ENCODE measurements at regions not wholly inside any gene's neighbourhood (a gene's known extent, or its start where the extent isn't known, plus 50 kb on each side); places are given as distances from the start of the nearest gene placed in this dataset.

DNA sequence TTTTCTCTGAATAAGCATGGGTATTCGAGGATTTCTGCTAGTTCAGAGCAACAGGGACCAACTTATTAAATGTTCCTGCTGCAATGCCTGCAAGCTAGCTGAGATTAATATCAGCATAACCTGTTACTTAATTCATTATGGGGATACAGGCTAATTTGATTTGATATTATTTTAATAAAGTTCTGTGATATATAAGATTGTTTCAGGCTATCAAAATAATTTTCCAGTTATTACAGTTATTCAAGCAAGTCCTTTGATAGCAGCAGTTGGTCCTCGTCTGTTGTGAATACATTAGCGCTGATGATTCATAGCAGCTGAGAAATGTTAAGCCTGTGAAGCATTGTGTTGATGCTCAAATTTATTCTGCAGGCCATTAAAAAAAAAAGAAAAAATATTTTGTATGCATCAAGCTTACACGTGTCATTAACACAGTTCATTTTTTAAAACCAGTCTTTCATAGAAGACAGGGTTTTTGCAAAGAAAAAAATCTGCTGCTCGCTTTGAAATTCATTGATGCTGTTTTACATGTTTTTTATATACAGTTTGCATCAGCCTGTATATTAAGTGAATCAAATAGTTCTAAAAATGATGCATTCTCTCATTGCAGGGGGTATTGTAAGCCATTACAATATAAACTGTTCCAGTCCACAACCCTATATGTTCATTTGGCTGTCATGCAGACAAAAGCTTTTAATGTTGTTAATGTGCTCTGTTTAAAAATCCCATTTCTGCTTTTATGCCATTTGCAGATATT lies 482.5 kb downstream of the BCL11A start:
- H3K4me3 ChIP-seq (ENCODE audit: low read depth, low read length), result no peak overlapping the region
- TF ChIP-seq, protein P1, sequence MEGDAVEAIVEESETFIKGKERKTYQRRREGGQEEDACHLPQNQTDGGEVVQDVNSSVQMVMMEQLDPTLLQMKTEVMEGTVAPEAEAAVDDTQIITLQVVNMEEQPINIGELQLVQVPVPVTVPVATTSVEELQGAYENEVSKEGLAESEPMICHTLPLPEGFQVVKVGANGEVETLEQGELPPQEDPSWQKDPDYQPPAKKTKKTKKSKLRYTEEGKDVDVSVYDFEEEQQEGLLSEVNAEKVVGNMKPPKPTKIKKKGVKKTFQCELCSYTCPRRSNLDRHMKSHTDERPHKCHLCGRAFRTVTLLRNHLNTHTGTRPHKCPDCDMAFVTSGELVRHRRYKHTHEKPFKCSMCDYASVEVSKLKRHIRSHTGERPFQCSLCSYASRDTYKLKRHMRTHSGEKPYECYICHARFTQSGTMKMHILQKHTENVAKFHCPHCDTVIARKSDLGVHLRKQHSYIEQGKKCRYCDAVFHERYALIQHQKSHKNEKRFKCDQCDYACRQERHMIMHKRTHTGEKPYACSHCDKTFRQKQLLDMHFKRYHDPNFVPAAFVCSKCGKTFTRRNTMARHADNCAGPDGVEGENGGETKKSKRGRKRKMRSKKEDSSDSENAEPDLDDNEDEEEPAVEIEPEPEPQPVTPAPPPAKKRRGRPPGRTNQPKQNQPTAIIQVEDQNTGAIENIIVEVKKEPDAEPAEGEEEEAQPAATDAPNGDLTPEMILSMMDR (IDR thresholded peaks at IDR 0.05; ENCODE audit: low read depth, low read length), result no peak

DNA sequence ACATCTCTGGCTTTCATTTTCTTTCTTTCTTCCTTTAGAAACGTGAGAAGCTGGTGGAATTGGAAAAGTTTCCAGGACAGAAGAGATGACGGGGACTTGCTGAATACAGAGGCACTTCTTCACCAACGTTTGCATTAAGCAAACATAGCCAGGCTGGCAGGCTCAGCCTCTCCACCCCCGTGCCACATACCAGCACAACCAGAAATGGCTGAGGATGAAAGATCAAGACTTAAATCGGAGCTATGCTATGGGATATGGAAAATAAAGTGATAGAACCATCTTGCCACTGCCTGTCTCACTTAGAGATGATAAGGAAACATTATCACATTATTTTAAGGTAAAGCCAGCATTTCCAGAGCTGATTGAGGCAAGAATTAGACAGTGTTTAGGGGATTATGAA lies 483.3 kb downstream of the BCL11A start:
- TF ChIP-seq, protein P1 (IDR thresholded peaks at IDR 0.05; ENCODE audit: low read depth, low read length), result no peak
- no peak overlapping the region for H3K4me3 ChIP-seq (ENCODE audit: low read depth, low read length)

DNA sequence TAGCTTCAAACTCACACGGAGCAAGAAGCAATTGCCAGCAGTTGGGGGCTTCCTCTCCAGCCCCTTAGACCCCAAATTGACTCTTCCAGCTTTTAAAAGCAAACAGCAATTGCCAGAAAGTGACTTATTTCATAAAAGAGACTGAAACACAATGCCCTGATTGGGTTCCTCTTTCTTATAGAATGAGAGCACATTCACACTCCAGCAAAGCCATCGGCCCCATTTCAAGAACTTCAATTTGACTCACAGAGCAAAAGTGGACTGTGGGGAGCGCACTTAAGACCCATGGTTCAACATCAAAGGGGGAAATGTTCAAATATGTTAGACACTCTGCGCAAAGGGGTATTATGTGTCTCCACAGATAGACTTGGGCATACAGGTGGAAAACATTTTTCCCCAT lies 484.7 kb downstream of the BCL11A start:
- H3K4me3 ChIP-seq (ENCODE audit: low read depth, low read length), result no peak overlapping the region
- TF ChIP-seq, protein P1 (IDR thresholded peaks at IDR 0.05; ENCODE audit: low read depth, low read length), result no peak

DNA sequence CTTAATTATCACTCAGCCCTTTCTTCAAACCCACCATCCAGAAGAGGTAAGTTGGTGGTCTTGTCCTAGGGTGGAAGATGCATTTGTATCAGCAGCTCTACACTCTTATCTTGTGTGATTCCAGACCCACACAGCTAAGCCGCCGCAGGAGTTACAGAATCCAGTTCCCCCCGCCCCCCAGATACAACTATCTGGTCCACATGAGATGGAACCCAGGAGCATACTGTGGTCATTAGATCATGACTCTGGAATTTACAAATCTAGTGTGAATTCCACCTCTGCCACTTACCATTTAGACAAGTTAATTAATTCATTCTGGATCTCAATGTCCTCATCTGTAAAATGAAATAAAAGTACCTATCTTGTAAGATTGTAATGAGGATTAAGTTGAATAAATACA lies 486.4 kb downstream of the BCL11A start:
- TF ChIP-seq, protein P1 (IDR thresholded peaks at IDR 0.05; ENCODE audit: low read depth, low read length), result no peak
- H3K4me3 ChIP-seq (ENCODE audit: low read depth, low read length), result no peak overlapping the region

DNA sequence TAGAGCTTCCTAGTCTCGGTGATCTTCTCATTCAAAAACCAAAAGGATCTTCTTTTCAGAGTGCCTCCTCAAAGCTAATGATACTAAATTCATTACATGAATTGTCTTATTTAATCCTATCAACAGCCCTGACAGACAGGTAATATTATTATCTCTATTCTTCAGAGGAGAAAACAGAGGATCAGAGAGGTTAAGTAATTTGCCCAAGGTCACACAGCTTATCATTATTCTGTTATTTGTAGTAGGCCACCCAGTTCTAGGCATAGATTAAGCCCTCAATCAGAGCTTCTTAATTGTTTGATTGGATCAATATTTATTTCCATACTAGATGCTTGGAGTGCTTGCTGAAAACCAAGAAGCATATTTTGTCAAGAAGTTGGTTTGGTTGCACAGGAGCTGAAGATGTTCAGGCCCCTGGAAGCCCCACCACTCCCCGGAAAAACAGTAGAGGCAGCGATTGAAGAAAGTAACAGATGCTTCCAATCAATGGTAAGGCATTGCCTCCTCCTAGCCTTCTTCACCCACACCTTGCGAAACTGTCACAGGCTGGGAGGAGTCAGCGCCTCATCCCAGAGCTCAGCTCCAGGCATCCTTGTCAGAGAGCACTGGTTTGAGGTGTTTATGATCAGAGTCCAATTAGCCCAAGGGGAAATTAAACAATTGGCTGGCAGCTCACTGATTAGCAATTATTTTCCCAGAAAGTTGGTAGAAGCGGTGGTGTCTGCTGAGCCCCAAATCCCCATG lies 487.2 kb downstream of the BCL11A start:
- TF ChIP-seq, protein P1 (IDR thresholded peaks at IDR 0.05; ENCODE audit: low read depth, low read length), result no peak
- H3K4me3 ChIP-seq (ENCODE audit: low read depth, low read length), result no peak overlapping the region

DNA sequence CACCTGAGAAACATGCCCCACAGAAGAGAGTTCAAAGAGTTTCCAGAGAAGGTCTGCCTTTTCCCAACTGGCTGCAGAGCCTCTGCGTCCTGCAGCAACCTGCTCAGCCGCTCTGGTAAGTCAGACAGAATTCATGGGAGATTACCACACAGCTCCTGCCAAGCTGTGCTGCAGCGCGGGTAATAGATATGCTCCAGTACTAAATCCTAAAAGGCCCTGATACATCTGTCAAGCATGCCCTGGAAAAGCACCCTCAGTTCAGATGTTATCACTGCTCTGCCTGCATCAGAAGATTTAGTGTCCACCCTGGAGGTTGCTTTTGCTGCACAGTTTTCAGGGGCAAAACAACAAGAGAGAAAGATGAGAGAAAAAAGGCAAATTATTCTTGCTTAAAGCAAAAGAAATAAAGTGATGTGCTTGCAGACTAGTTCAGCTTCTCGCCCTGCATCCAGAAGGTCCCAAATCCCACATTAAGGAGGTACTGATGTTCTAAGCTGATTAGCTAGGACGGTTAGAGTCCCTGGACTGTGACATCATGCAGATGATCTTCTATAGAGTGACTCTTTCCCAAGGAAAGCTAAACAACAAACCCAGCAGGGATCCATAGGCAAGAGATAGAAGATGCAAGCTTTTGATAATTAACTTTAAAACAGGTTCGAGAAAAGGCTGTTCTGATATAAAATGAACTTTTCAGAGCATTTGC lies 488.6 kb downstream of the BCL11A start:
- TF ChIP-seq, protein P1 (IDR thresholded peaks at IDR 0.05; ENCODE audit: low read depth, low read length), result no peak
- H3K4me3 ChIP-seq (ENCODE audit: low read depth, low read length), result no peak overlapping the region

All from WI38 (cell line).